C4-2B (cell line): ENCODE measurements at regions not wholly inside any gene's neighbourhood (a gene's known extent, or its start where the extent isn't known, plus 50 kb on each side); places are given as distances from the start of the nearest gene placed in this dataset.

Experiments used
- H3K27ac ChIP-seq: fragments of 450-650 bp; 2 replicates; pipeline ENCODE4 v1.5.1; 2017
- ZFX ChIP-seq: fragments of 450-650 bp; IDR thresholded peaks from 2 replicates; pipeline ENCODE4 v1.6.1; 2017
- TF ChIP-seq, protein P1 (sequence below): fragments of 450-650 bp; conservative IDR thresholded peaks from 2 replicates; pipeline ENCODE4 v1.5.1; 2017; ENCODE audit warnings: mild to moderate bottlenecking

DNA sequence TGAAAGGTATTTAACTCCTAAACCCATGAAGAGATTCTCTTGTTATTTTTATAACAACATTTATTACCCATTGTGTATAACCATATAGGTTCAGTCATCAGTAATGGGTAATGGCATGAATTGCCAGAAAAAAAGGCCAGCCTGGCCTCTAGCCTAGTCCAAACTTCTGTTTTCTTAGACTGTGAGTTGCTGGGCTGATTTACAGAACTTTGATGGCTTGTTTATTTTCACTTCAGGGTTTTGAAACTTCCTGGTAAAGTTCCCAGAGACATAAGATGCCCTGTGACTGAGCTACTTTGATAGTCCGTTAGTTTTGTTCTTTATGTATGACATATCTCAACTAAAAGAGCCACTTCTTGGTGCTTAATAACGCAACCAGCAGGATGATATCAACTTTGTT lies 164.8 kb downstream of the METTL4 start:
- TF ChIP-seq, protein P1, sequence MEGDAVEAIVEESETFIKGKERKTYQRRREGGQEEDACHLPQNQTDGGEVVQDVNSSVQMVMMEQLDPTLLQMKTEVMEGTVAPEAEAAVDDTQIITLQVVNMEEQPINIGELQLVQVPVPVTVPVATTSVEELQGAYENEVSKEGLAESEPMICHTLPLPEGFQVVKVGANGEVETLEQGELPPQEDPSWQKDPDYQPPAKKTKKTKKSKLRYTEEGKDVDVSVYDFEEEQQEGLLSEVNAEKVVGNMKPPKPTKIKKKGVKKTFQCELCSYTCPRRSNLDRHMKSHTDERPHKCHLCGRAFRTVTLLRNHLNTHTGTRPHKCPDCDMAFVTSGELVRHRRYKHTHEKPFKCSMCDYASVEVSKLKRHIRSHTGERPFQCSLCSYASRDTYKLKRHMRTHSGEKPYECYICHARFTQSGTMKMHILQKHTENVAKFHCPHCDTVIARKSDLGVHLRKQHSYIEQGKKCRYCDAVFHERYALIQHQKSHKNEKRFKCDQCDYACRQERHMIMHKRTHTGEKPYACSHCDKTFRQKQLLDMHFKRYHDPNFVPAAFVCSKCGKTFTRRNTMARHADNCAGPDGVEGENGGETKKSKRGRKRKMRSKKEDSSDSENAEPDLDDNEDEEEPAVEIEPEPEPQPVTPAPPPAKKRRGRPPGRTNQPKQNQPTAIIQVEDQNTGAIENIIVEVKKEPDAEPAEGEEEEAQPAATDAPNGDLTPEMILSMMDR, result no peak
- TF ChIP-seq ZFX, result no peak

DNA sequence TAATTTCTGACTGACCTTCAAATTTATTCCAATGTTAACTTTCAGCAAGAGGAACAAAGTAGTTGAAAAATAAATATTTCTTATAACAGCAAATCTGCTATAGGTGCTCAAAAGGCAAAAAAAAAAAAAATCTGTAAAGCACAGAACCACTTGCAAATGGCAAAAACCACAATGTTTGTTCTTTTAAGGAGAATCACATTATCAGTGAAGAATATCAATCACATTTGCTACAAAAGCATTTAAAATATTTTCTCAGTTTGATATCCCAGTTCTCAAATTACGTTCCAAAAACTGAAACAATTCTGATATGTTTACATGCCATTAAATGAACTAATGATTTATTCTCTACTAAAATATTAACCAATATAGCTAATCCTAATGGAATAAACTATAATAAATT lies 163.3 kb downstream of the METTL4 start:
- no peak overlapping the region for H3K27ac ChIP-seq
- no peak for TF ChIP-seq ZFX
- TF ChIP-seq, protein P1, result no peak

More for the DNA sequence above, 164.8 kb downstream of the METTL4 start:
- H3K27ac ChIP-seq, result no peak overlapping the region

DNA sequence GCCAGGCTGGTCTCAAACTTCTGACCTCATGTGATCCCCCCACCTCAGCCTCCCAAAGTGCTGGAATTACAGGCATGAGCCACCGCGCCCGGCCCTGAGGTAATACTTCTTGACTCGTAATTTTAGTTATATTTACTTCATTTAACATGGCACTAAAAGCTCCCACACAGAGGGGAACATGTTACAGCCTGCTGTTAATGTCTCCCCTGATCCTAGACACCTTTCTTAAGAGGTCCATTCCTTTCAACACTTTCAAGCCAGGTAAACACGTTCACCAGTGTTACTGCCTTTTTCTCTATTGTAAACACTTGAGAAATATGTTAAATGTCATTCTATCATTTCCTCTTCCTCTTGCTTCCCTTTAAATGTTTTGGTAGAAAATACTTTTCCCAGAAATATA lies 161.4 kb downstream of the METTL4 start:
- no peak overlapping the region for H3K27ac ChIP-seq
- TF ChIP-seq, protein P1, result no peak
- TF ChIP-seq ZFX, result no peak

DNA sequence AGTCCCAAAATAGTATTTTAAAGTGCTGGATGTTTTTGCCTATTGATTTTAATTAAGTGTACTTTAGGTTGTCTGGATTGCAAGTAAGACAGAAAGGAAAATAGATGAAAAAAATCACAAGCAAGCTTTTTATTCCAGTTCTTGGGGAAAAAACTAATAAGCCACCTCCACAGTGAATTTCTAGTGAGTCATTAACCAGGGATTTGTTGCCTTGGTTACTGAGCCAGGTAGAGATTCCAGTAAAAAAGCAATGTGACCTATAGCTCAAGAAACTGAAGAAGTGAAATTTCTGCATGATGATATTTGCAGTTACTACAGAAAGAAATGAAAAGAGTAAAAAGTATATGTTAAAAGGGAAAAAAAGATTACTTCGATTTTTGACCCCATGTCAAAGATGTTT lies 160.6 kb downstream of the METTL4 start:
- TF ChIP-seq, protein P1, result no peak
- TF ChIP-seq ZFX, result no peak
- no peak overlapping the region for H3K27ac ChIP-seq

DNA sequence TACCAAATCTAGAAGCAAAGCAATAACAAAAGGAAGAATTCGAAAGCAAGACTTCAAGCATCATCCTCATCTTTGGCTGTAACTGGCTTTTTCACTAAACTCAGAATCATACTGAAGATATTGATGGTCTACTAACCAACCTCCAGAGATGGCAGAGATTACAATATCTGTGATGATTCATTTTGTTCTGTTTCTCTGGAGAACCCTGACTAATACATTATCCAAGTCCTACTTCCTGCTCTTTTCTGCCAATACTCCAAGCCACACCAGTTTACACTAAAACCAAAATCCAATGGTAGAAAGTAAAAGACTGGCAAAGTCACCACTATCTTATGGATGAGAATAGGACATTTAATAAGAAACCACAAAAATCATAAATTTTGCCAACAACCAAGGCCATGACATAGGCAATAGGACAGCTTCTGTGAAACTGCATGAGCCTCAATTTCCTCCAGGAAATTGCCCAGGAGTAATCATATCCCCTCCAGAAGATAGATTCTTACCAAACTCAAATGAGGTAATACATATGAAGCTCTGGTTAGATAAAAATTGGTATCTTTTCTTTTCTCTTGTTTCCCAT lies 159.8 kb downstream of the METTL4 start:
- H3K27ac ChIP-seq, result no peak overlapping the region
- no peak for TF ChIP-seq ZFX

DNA sequence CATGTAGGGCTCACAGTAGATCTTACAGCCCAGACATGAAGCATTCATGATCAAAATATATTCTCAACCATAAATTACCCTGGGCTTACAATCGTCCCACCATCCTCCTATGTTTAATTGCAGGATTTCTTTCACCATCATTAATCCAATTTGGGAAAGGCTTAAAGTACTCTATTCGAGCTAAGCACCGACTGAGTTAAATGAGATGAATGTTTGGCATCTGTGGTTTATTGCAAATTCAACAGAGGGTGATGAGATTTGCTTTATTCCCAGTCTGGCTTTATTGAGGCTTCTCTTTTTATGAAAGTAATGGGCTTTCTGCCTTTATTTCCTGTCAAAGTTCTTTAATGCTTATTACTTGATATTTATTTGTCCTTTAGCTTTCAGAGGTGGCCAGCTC lies 159.0 kb downstream of the METTL4 start:
- no peak for TF ChIP-seq ZFX
- TF ChIP-seq, protein P1, result no peak
- no peak overlapping the region for H3K27ac ChIP-seq

DNA sequence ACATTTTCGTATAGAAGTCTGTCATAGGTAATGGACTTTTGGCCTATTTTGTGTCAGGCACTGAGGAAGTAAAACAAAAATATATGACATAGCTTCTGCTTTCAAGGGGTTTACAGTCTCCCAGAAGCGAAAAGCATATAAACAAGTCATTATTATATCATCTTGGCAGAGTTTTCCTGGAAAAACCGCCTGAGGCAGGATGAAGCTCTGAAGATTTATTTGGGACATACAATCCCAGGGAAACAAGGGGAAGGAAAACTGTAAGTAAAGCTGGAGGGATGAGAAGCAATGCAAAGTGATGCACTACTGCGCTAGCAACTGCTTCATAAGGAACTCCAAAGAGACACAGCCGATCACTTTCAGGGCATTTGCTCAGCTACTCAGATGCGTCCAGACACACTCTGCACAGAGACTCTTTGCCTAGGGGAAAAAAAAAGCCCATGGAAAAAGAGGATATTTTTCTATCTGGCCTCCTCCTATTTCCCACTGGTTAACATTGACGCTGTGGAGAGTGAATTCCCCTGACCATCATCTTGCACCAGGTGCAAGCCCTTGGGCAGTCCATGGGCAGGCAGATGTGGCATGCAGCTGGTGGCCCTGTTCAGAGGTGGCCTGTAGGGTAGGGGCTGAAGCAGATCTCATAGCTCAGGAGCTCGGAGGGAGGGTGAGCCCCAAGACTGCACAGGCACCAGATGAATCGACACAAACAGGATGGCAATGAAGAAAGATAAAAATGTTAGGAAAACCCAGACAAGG lies 158.1 kb downstream of the METTL4 start:
- H3K27ac ChIP-seq, result no peak overlapping the region
- TF ChIP-seq, protein P1, result no peak
- no peak for TF ChIP-seq ZFX

DNA sequence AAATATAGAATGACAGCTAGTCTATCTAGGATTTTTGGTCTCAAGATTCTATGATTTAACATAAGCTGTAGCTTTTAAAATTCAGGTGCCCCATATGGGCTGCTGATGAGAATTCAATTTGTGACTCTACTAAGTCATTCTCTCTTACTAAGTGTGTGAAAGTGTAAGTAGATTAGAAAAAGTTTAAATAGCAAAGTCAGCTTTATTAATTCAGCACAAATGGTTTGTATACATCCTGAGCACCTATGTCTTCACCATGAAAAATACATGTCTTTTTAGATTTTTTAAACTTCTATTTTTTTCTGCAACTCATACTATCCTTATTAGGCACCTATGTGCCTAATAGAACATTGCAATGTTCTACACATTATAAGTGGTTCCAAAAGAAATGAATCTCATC lies 157.1 kb downstream of the METTL4 start:
- H3K27ac ChIP-seq, result no peak overlapping the region
- TF ChIP-seq ZFX, result no peak
- TF ChIP-seq, protein P1, result no peak
